NCI-H748 (cell line): ENCODE measurements at regions not wholly inside any gene's neighbourhood (a gene's known extent, or its start where the extent isn't known, plus 50 kb on each side); places are given as distances from the start of the nearest gene placed in this dataset.

Source experiments
- DNase-seq: peaks from one replicate; lab custom pipeline; 2025; ENCODE audit not compliant: unreplicated experiment; lab: John Stamatoyannopoulos, UW

DNA sequence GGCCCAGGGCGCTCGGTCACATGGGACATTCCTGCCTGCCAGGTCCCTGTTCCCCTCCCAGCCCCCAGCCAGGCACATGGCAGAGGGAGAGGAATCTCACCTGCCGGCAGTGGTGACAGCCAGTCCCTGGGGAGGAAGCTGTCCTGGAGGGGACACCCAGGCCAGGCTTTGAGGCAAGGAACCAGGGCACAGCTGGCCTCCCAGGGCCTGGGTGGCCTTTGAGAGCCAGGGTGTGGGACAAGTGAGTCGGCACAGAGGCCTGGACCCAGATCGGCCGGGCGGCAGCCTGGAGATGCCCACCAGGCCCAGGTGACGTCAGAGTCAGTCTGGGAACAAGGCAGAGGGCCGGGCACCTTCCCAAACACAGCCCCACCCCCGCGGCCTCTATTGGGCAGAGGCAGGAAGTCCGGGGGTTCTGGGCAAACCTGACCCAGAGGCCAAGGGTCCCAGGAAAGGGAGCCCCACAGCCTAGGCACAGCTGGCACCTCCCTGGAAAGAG lies 65.0 kb upstream of the CFAP46 start:
- no peak for DNase-seq

GRCh38 chr10:133006806-133007205 lies 64.4 kb upstream of the CFAP46 start:
- DNase-seq = no peak

DNA sequence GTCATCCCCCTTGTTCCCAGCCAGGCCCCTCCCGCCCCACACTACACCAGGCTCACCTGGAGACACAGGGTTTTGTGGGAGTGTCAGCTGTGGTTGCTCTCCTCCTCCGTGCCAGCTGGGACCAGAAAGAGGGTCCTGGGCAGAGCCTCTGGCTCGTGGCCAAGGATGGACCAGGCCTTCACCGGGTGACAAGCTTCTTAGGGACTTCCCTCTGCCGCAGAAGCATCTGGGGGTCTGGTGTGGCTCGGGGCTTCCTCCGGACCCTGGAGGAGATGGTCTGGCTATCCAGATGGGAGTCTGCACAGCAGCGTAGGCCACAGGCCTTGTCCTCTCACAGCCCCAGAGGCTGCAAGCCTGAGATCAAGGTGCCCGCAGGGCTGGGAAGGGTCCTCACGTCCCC lies 63.8 kb upstream of the CFAP46 start:
- DNase-seq = no peak

GRCh38 chr10:133004478-133004877 lies 62.1 kb upstream of the CFAP46 start:
- no peak for DNase-seq

DNA sequence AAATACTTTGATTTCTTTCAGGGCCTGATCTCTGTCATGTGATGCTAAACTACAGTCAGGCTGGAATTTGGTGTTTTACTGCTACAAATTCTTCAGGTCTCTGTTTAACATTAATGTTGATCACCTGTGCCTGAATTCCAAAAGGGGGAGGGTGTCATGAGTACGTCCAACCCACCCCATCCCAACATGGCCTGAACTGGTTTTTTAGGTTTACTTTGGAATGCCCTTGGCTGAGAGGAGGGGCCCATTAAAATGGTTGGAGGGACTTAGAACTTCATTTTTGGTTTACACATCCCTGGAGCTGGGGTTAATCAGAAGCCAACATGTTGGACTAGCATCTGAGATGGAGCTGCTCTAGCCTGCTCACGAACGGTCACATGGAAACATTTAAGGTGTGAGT lies 60.8 kb upstream of the CFAP46 start:
- no peak for DNase-seq

DNA sequence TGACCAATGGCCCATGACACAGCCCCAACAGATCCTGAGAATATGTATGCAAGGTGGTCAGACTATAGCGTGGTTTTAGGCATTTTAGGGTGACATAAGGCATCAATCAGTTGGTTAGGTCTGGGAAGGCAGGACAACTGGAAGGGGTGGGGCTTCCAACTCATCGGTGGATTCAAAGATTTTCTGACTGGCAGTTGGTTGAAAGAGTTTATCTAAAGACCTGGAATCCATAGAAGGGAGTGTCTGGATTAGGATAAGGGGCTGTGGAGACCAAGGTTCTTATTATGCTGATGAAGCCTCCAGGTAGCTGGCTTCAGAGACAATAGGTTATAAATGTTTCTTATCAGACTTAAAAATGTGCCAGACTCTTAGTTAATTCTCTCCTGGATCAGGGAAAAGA lies 60.3 kb upstream of the CFAP46 start:
- DNase-seq = no peak

DNA sequence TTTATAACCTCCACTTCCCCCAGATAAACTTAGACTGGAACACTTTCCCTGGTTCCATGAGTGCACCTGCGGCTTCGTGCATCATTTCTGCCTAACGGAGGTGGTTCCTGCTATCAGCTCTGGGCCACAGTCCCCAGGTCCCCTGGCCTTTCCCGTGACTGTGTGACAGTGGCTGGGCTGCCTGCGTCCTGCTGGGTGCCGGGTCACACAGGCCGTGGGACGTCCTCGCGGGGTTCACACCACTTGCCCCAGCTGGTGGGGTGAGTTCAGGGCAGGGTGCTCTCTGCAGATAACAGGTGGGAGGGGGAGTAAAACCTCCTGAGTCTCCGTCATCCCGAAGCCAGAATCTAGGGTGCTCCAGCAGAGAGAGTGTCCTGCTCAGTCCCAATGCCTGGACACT lies 58.7 kb upstream of the CFAP46 start:
- no peak for DNase-seq

DNA sequence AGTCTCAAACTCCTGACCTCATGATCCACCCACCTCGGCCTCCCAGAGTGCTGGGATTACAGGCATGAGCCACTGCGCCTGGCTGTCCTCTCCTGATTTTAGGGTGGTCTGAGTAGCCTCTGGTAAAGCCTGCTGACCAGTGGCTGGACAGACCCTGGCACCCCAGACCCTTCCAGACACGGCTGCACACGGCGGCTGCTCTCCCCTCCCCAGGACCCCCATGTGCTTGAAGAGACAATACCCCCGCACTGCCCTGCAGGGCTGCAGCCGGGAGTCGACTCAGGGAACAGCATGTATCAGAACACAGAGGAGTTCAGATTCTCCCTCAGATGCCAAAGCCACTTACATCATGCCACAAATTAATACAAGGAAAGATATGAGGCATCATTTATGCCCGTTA lies 58.3 kb upstream of the CFAP46 start:
- DNase-seq = no peak

GRCh38 chr10:132997517-132998265 lies 55.3 kb upstream of the CFAP46 start:
- no peak for DNase-seq

DNA sequence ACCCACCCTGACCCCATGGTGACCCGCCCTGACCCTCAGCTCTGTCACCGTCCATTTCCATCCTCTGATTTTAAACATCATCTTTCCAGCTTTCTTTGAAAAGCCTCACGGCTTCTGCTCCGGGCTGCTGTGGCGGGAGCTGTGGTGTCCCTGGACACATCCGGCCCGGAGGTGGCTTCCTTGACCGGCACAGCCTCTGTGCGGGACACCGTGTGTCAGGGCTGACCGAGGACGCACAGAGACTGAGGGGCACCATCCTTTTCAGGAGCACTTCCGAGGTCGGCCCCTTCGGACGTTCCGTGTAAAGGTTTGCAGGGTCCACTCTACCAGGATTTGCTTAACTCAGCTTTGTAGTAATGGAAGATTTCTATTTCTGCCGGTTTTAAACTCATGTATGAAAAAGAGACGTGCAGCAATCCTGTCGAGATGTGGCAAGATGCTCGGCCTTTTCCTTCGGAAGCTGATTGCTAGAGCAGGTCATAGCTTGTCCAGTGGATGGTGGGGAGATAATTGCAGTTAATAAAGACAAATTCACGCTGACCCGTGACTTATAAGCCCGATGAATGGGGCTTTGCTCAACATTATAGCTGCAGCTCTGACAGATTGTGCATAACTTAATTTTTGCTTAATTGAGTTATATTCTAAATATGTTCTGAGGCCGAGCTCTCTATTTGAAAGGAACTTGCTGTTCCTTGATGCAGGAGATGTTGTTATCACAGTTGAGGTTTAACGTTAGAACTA lies 54.4 kb upstream of the CFAP46 start:
- DNase-seq = no peak

DNA sequence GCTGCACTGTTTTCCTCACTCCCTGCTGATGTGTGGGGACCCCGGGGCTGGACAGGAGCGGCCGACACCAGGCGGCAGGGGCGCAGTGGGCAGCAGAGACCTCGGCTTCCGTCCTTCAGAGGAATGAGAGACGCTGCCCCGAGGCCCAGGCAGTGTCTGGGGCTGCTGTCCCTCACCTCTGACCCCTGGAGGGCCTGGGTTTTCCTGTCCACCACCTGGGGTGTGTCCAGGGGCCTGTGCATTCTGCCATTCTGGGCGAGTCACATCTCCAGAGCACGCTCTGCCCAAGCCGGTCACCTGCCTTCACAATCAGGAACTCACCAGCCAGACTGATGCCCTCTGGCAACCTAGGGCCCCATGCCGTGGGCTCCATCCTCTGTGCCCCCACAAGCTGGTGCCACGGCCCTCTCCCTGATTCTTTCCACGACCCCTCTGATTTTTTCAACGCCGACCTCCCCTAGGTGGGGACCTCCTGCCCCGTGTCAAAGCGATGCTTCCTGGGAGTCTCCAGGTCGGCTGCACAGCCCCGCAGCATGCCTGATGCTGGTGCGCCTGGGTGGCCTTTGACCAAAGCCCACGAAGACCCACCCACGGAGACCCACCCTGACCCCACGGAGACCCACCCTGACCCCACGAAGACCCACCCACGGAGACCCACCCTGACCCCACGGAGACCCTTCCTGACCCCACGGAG lies 53.7 kb upstream of the CFAP46 start:
- no peak for DNase-seq

DNA sequence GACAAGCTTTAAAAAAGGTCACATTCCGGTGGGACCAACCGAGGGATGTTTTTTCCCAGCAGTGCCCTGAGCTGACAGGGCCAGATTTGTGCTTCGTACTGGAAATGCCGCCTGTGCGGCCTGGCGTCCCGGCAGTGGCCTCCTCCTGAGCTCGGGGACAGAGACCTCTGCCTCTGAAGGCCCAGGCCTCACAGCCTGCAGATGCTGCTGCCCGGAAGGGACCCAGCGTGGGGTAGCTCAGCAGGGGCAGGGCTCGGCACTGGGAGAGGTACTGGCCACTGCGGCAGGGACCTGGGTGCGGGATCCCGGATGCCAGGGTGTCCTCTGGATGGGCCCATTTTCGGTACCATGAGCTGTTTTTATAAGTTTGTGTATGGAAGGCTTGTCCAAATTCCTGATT lies 52.4 kb upstream of the CFAP46 start:
- no peak for DNase-seq

DNA sequence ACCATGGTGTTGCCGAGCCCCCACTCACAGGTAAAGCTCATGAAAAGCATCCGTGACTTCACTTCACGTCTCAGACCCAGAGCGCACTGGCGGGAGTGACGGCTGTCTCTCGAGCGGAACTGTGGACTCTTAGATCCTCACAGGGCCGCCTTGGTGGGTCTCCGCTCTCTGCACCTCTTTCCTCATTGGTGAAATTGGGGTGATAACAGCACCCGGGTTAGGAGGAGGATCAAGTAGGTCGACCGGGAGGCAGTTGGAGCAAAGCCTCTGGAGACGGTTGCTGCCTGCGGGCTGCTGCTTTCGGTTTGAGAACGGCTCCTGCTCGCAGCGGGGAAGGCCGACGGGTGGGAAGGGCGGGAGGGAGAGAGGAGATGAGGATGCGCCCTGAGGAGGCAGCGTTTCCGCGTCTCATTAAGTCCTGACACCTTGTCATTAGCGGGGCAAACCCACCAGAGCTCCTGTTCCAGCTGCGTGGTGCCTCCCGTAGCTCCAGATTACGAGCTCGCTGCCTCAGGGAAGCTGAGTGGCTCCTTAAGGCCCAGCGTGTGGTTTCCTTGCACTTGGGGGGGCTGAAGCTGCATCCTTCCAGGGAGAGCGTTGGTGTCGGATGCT lies 51.9 kb upstream of the CFAP46 start:
- DNase-seq = no peak

DNA sequence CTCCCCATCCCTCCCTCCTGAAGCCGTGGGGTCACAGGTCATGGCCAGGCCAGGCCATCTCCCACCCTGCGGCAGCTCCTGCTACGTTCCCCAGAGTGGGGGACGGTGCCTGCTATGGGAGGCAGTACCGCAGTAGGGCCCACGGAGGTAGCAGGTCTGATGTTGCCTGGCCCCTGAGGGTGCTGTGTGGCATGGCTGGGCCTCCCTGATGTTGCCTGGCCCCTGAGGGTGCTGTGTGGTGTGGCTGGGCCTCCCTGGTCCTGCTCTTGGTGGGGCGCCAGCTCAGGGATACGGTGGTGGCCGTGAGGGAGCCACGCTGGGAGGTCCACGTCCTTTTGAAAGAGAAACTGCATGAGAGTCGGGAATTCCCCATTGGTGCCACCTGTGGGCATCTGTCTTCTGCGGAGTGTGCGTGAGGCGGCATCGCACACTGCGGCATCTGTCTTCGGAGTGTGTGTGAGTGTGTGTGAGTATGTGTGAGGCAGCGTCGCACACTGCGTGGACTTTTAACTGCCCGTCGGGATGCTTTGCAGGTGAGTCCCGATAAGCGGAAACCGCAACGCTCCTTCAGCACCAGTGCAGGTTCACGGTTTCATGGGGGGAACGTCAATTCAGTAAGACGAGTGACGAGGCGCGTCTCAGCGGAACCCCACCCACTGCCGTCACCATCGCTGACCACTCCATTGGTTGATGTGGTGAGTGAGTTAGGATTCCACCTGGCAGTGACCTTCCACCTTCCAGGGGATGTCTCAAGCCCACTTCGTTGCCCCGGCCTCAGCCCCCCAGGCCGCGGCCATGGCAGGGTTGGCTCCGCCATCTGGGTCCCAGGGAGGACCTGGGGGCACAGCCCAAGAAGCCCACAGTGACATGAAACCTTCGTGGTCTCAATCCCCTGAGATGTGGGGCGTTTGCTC lies 51.2 kb upstream of the CFAP46 start:
- no peak for DNase-seq

DNA sequence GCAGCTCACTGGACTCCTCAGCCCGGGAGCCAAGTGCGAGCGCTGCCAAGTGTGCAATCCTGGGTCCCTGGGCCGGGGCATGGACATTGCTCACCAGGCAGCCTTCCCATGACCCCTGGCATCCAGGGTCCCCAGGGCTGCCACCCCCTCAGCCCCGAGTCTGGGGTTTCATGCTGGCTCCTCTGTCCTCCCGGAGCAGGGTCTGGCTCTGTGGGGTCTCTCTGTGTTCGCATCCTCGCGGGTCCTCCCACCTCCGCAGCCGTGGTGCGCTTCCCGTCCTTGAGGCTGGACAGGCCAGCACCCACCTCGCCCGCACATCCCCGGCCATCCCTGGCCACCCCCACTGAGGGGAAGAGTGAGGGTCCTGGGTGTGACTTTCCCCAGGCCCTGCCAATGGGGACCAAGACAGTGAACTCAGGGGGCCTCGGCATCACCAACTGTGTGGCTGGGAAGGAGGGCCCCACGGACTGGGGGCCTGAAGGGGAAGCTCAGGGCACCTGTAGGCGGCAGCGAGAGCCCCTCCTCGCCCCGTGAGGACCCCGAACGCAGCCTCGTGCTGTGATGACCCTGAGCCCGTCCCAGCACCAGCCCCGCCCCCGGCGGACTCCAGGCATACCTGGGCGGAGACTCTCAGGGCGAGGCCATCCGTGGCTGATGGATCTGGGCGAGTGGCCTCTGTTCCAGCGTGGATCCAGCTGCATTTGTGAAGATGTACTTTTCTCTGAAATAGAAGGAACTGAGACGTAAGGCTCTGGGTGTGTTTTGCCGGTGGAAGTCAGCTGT lies 50.3 kb upstream of the CFAP46 start:
- no peak for DNase-seq
